HFF-Myc (cell line): ENCODE measurements at regions not wholly inside any gene's neighbourhood (a gene's known extent, or its start where the extent isn't known, plus 50 kb on each side); places are given as distances from the start of the nearest gene placed in this dataset.
"Not testable (repeated sequence)": the region's sequence is repeated elsewhere in the genome, so short reads cannot be mapped to it uniquely, and the experiment has no call there.

Experiments
- DNase-seq: peaks from one replicate; pipeline ENCODE4 v3.0.0-alpha.2; 2011; ENCODE audit warnings: low read depth; ENCODE audit errors: extremely low read depth
- H3K4me3 ChIP-seq: replicated peaks from 2 replicates; pipeline ENCODE4 v1.5.1; 2011; ENCODE audit warnings: low read depth, mild to moderate bottlenecking, control low read depth, low read length
- TF ChIP-seq, protein P1 (sequence below): IDR thresholded peaks from 2 replicates; pipeline ENCODE4 v1.5.1; 2012; ENCODE audit warnings: mild to moderate bottlenecking, low read depth, low read length, control low read depth; ENCODE audit errors: missing control alignments

DNA sequence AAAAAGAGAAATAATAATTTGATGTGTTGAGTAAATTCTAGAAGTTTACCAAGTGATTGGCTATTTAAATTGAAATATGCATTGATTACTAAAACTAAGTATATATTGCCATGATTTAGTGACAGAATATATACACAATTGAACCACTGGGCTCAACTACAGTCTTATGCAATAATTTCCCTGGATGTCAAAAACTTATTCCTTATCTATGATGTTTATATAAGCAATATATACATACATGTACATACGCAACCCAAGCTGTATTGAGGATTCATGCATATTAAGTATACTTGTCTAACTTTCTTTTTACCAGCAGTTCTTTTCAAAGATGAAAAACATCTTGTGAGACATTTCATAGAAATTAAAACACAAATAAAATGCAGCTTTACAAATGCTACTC is 165.8 kb downstream of the ZIC4 start:
- TF ChIP-seq, protein P1, sequence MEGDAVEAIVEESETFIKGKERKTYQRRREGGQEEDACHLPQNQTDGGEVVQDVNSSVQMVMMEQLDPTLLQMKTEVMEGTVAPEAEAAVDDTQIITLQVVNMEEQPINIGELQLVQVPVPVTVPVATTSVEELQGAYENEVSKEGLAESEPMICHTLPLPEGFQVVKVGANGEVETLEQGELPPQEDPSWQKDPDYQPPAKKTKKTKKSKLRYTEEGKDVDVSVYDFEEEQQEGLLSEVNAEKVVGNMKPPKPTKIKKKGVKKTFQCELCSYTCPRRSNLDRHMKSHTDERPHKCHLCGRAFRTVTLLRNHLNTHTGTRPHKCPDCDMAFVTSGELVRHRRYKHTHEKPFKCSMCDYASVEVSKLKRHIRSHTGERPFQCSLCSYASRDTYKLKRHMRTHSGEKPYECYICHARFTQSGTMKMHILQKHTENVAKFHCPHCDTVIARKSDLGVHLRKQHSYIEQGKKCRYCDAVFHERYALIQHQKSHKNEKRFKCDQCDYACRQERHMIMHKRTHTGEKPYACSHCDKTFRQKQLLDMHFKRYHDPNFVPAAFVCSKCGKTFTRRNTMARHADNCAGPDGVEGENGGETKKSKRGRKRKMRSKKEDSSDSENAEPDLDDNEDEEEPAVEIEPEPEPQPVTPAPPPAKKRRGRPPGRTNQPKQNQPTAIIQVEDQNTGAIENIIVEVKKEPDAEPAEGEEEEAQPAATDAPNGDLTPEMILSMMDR = no peak
- DNase-seq = no peak
- H3K4me3 ChIP-seq = no peak overlapping the region

DNA sequence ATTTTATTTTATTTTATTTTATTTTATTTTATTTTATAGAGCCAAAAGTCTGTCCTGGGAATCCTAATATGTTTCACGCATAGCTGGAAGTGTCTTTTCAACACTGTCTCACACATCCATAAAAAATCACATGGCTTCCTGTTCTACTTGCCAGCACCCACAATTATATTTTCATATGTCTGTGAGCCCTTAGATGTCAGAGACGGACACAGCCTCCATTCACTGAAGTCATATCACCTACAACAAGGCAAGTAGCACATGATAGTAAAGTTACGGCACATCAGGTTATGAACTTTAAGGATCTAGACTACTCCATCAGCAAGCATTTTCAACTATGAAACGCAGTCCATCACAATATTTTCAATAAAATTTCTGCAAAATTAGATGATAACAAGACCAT is 168.4 kb downstream of the ZIC4 start:
- TF ChIP-seq, protein P1 = no peak
- DNase-seq = no peak
- no peak overlapping the region for H3K4me3 ChIP-seq

DNA sequence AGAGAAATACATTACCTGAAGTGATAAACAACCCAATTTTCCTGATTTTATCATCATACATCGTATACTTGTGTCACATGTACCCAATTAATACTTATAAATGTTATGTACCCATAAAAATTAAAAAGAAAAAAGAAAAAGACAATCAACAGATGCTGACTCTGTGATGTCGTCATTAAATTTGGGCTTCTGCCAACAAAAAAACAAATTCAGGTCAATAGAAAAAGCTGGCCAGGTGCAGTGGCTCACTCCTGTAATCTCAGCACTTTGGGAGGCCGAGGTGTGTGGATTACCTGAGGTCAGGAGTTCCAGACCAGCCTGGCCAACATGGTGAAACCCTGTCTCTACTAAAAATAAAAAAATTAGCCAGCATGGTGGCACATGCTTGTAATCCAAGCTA is 174.4 kb downstream of the ZIC4 start:
- DNase-seq, H3K4me3 ChIP-seq: not testable (repeated sequence)

DNA sequence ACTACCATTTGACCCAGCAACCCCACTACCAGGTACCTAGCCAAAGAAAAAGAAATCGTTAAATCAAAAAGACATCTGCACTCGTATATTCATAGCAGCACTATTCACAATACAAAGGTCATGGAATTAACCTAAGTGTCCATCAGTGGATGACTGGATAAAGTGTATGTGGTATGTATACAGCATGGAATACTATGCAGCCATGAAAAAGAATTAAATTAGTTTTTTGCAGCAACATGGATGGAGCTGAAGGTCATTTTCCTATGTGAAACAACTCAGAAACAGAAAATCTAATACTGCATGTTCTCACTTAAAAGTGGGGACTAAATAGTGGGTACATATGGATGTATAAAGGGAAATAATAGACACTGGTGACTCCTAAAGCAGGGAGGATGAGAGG is 175.2 kb downstream of the ZIC4 start:
- TF ChIP-seq, protein P1 = no peak
- no peak overlapping the region for H3K4me3 ChIP-seq
- no peak for DNase-seq

DNA sequence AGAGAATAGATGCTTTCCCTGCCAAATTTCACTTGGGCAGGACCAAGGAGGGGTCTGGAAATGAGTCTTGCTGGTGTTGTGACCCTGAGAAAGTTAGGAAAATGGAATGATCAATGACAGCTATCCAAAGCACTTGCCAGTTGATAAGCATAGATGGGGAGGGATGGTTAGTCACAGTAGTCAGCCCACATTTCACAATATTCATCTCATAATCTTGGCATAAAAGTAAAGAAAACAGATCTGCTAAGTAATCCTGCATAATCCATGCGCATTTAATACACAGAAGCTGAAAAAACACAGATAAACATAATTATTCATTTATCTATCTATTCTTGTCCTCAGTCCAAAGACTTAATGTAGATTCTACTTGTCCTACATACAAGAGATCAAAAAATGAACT is 184.1 kb downstream of the ZIC4 start:
- TF ChIP-seq, protein P1 = no peak
- no peak overlapping the region for H3K4me3 ChIP-seq
- DNase-seq = no peak

DNA sequence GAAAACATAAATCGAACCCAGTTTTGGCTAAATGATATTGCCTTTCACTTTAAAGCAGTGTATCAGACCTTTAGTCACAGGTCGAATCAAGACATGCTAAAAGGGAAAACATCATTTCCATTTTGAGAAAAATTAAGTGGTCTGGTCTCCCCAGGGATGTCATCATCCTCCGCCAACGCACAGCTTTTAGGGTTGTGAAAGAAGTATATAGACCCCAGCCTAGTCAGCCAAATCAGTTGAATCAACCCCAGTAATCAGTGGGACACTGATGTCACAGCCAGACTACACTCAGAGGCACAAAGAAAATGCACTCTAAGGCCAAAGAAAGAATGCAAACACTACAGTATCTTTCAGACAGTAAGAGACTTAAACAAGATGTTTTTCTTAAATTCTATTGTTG is 187.4 kb downstream of the ZIC4 start:
- no peak overlapping the region for H3K4me3 ChIP-seq
- TF ChIP-seq, protein P1 = no peak
- no peak for DNase-seq

DNA sequence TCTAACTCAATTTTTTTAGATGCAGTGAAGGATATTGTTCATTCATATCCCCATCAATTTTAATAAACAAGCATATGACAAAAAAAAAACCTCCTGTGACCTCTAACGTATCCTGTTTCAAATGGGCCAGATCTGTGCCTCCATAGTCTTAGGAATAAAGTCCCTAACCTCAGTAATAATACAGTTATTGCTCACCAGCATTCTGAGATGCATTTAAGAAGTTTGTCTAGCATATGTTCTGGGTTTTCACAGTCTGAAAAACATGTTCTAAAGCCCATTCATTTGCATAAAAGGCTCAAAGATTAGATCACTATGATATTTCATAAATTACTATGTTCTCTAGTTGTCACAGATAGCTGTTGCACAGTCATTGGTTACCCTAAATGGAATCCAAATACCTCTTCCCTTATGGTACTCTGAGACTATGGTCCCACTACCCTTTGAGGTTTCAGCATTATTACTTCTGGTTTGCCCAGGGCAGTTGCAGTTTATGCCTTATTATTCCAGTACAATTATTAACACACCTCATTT is 190.1 kb downstream of the ZIC4 start:
- TF ChIP-seq, protein P1 = no peak
- no peak for DNase-seq
- H3K4me3 ChIP-seq = no peak overlapping the region
